ENCODE measurements at regions not wholly inside any gene's neighbourhood (a gene's known extent, or its start where the extent isn't known, plus 50 kb on each side); places are given as distances from the start of the nearest gene placed in this dataset.
"Not testable (repeated sequence)": the region's sequence is repeated elsewhere in the genome, so short reads cannot be mapped to it uniquely, and the experiment has no call there.

GRCh38 chr16:60414613-60415012, 1621.6 kb downstream of the CDH8 start:
- H3K4me3 ChIP-seq: no peak overlapping the region
- H3K36me3 ChIP-seq: no peaks in the 10 kb centered on the region
- no peak overlapping the region for H3K27ac ChIP-seq
- H3K4me1 ChIP-seq: no peaks in the 10 kb centered on the region
- H3K9me3 ChIP-seq: no peaks in the 10 kb centered on the region
- no peaks in the 10 kb centered on the region for H4K20me1 ChIP-seq
- no peak overlapping the region for H3K9ac ChIP-seq
- TF ChIP-seq Cebpa-rat (IDR thresholded peaks at IDR 0.05): no peak
- no peak overlapping the region for H3K4me2 ChIP-seq
- H3K27me3 ChIP-seq: no peaks in the 10 kb centered on the region

GRCh38 chr16:60413969-60414368, 1622.3 kb downstream of the CDH8 start:
- H3K4me2 ChIP-seq: no peak overlapping the region
- H3K9me3 ChIP-seq: no peaks in the 10 kb centered on the region
- H3K9ac ChIP-seq: no peak overlapping the region
- no peak overlapping the region for H3K4me3 ChIP-seq
- no peak overlapping the region for H3K27ac ChIP-seq
- no peaks in the 10 kb centered on the region for H3K36me3 ChIP-seq
- H3K4me1 ChIP-seq: no peaks in the 10 kb centered on the region
- no peaks in the 10 kb centered on the region for H3K27me3 ChIP-seq
- no peak for TF ChIP-seq Cebpa-rat (IDR thresholded peaks at IDR 0.05)
- no peaks in the 10 kb centered on the region for H4K20me1 ChIP-seq

DNA sequence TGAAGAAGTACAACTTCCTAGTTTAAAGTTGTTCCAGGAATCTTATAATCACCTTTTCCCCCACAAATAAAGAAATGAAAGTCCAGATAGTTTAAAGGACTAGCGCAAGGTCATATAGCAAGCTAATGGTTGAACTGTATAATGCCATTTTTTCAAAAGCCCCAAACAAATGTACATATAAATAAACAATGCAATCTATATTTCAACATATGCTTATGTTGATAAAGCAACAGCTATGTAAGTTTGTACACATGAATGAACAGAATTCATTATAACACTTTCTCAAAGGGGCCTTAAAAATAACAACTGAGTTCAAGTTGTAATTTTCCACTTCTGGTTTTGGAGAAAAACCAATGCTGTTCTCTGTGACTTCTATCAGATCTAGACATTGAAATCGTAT, 1628.6 kb downstream of the CDH8 start:
- no peak overlapping the region for H3K9ac ChIP-seq
- H3K9me3 ChIP-seq: no peaks in the 10 kb centered on the region
- no peaks in the 10 kb centered on the region for H3K27me3 ChIP-seq
- H3K4me3 ChIP-seq: no peak overlapping the region
- no peaks in the 10 kb centered on the region for H3K4me1 ChIP-seq
- no peak overlapping the region for H3K27ac ChIP-seq
- no peaks in the 10 kb centered on the region for H4K20me1 ChIP-seq
- no peak overlapping the region for H3K4me2 ChIP-seq
- no peak for TF ChIP-seq Cebpa-rat (IDR thresholded peaks at IDR 0.05)
- H3K36me3 ChIP-seq: no peaks in the 10 kb centered on the region

GRCh38 chr16:60407034-60407433, 1629.2 kb downstream of the CDH8 start:
- no peaks in the 10 kb centered on the region for H4K20me1 ChIP-seq
- H3K4me2 ChIP-seq: no peak overlapping the region
- H3K9ac ChIP-seq: no peak overlapping the region
- no peaks in the 10 kb centered on the region for H3K36me3 ChIP-seq
- no peak for TF ChIP-seq Cebpa-rat (IDR thresholded peaks at IDR 0.05)
- H3K27ac ChIP-seq: no peak overlapping the region
- H3K27me3 ChIP-seq: no peaks in the 10 kb centered on the region
- no peaks in the 10 kb centered on the region for H3K9me3 ChIP-seq
- no peaks in the 10 kb centered on the region for H3K4me1 ChIP-seq
- no peak overlapping the region for H3K4me3 ChIP-seq

DNA sequence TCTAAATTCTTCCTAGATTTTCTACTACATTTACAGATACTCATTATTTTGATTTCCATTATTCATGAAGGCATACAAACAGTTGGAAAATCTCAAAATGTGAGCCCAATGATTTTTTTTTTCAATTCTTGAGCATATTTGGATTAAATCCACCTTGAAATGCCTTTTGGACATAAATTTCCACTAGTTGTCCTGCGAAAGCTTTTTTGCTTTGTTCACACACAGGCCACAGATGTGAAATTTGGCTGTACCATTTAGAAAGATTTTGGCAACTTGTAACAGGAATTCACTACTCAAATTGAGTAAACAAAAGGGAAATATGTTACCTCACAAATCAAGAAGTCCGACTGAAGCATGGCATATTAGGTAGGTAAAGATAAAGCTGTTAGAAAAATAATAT, 1631.0 kb downstream of the CDH8 start:
- Histone ChIP-seq H3K27ac (no peak overlapping the region), H4K20me1 (no peaks in the 10 kb centered on the region), H3K27me3 (no peaks in the 10 kb centered on the region), H3K9ac (no peak overlapping the region), H3K4me3 (no peak overlapping the region), H3K9me3 (no peaks in the 10 kb centered on the region), H3K4me1 (no peaks in the 10 kb centered on the region), H3K4me2 (no peak overlapping the region), H3K36me3 (no peaks in the 10 kb centered on the region)
- TF ChIP-seq Cebpa-rat (IDR thresholded peaks at IDR 0.05): no peak

DNA sequence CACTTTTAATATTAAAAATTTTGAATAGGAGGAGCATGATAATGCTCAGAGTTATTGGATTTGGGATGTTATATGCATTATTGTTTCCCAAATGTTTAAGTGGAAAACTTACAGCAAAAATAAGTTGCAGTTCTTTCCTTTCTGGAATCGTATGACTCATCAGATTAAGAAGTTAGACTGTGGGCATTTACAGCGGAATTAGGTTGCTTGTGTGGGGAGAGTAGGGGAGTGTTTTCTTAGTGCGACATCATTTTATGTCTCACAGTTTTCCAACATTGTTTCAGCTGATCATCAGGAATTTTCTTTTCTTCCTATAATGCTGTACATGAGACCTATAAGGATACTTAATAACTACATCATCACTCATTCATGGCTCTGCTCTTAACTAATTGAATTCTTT, 1631.8 kb downstream of the CDH8 start:
- H3K9ac ChIP-seq: no peak overlapping the region
- no peaks in the 10 kb centered on the region for H3K27me3 ChIP-seq
- H3K4me1 ChIP-seq: no peaks in the 10 kb centered on the region
- no peak overlapping the region for H3K4me3 ChIP-seq
- TF ChIP-seq Cebpa-rat (IDR thresholded peaks at IDR 0.05): no peak
- H4K20me1 ChIP-seq: no peaks in the 10 kb centered on the region
- no peaks in the 10 kb centered on the region for H3K36me3 ChIP-seq
- no peaks in the 10 kb centered on the region for H3K9me3 ChIP-seq
- no peak overlapping the region for H3K27ac ChIP-seq
- H3K4me2 ChIP-seq: no peak overlapping the region

DNA sequence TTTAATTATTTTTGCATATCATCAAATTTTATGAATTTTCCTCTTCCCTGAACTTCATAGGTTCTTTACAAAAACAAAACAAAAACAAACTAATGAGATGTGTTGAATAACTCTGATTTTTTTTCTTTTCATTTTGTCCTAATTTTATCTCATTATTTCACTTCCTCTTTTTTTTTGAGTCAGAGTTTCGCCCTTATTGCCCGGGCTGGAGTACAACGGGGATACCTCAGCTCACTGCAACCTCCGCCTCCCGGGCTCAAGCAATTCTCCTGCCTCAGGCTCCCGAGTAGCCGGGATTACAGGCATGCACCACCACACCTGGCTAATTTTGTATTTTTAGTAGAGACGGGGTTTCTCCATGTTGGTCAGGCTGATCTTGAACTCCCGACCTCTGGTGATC, 1633.3 kb downstream of the CDH8 start:
- H3K9ac ChIP-seq, H4K20me1 ChIP-seq, H3K36me3 ChIP-seq, H3K27ac ChIP-seq, H3K4me1 ChIP-seq, H3K4me2 ChIP-seq, H3K9me3 ChIP-seq, H3K4me3 ChIP-seq, H3K27me3 ChIP-seq: not testable (repeated sequence)

DNA sequence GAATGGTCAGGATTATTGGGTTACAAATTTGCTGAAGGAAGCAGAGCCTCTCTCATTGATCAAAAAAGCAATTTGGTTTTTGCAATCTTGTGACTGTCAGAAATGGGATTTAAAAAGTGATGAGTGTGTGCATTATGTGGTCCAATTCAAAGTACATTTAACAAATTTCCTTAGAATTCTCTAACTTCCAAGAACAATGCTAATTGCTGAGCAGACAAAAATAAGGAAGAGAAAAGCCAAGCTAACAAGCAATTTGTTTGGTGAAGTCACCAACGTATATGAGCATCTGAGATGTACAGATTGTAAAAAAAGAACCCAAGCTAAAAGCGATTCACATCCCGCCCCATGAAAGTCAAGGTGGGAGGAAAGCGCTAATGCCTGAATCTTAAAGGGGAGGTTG, 1643.9 kb downstream of the CDH8 start:
- no peak overlapping the region for H3K4me2 ChIP-seq
- H3K4me1 ChIP-seq: no peaks in the 10 kb centered on the region
- no peaks in the 10 kb centered on the region for H3K27me3 ChIP-seq
- H3K9me3 ChIP-seq: no peaks in the 10 kb centered on the region
- no peak overlapping the region for H3K4me3 ChIP-seq
- H3K27ac ChIP-seq: no peak overlapping the region
- H3K36me3 ChIP-seq: no peaks in the 10 kb centered on the region
- no peaks in the 10 kb centered on the region for H4K20me1 ChIP-seq
- no peak for TF ChIP-seq Cebpa-rat (IDR thresholded peaks at IDR 0.05)
- H3K9ac ChIP-seq: no peak overlapping the region

GRCh38 chr16:60371591-60371990, 1637.5 kb upstream of the GOT2 start:
- Histone ChIP-seq H3K4me1 (no peaks in the 10 kb centered on the region), H3K27ac (no peak overlapping the region), H4K20me1 (no peaks in the 10 kb centered on the region), H3K4me2 (no peak overlapping the region), H3K4me3 (no peak overlapping the region), H3K9me3 (no peaks in the 10 kb centered on the region), H3K9ac (no peak overlapping the region), H3K27me3 (no peaks in the 10 kb centered on the region), H3K36me3 (no peaks in the 10 kb centered on the region)
- no peak for TF ChIP-seq Cebpa-rat (IDR thresholded peaks at IDR 0.05)

- H3K9ac ChIP-seq: no peak overlapping the region
- no peaks in the 10 kb centered on the region for H4K20me1 ChIP-seq
- no peak overlapping the region for H3K27ac ChIP-seq
- no peaks in the 10 kb centered on the region for H3K36me3 ChIP-seq
- H3K27me3 ChIP-seq: no peaks in the 10 kb centered on the region
- no peak overlapping the region for H3K4me2 ChIP-seq
- H3K4me3 ChIP-seq: no peak overlapping the region
- no peaks in the 10 kb centered on the region for H3K4me1 ChIP-seq
- no peaks in the 10 kb centered on the region for H3K9me3 ChIP-seq
- no peak for TF ChIP-seq Cebpa-rat (IDR thresholded peaks at IDR 0.05)
These were observed 1633.6 kb upstream of the GOT2 start for GRCh38 chr16:60367739-60368138.

DNA sequence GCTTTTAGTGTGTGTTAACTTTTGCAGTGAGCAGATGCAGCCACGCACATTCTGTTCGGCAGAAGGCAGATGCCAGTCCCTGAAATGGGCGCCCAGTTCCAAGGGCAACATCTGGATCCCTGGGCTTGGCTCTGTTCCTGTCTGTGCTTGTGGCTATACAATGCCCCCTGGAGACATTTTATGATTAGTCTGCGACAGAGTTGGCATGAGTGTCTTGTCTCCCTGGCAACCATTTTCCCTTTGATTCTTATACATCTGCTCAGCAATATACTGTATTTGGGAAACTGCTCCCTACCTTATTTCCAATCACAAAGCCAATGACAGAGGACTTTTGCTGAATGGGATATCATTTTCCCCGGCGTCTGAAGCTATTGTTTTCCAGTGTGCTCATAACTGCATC, 1629.5 kb upstream of the GOT2 start:
- H3K4me1 ChIP-seq: no peaks in the 10 kb centered on the region
- H3K4me3 ChIP-seq: no peak overlapping the region
- no peak overlapping the region for H3K27ac ChIP-seq
- TF ChIP-seq Cebpa-rat (IDR thresholded peaks at IDR 0.05): no peak
- H3K9ac ChIP-seq: no peak overlapping the region
- no peaks in the 10 kb centered on the region for H3K27me3 ChIP-seq
- H3K4me2 ChIP-seq: no peak overlapping the region
- H3K9me3 ChIP-seq: no peaks in the 10 kb centered on the region
- H3K36me3 ChIP-seq: no peaks in the 10 kb centered on the region
- H4K20me1 ChIP-seq: no peaks in the 10 kb centered on the region

GRCh38 chr16:60359866-60360265, 1625.8 kb upstream of the GOT2 start:
- not testable (repeated sequence) for H3K4me3 ChIP-seq, H3K4me2 ChIP-seq, H3K36me3 ChIP-seq, H3K27me3 ChIP-seq, H3K4me1 ChIP-seq, H3K27ac ChIP-seq, H3K9me3 ChIP-seq, H3K9ac ChIP-seq, H4K20me1 ChIP-seq

DNA sequence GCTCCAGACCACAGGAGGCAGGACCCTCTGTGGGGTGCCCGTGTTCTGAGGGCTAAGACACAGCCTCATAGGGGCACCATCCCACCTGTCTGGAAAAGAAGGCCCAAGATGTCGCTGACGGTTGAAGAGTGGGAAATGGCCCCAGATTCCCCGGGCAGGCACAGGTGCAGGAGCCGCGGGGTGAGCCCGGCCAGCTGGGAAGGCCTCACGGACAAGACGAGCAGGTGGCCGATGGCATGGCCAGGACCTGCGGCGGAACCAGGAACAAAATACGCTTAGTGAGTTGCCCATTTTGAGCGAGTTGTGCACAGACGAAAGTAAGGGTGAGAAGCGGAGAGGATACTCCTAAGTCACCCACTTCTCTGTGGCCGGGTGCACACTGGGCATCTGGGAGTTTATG, 1625.3 kb upstream of the GOT2 start:
- H4K20me1 ChIP-seq, H3K9me3 ChIP-seq, H3K4me1 ChIP-seq, H3K36me3 ChIP-seq, H3K27ac ChIP-seq, H3K9ac ChIP-seq, H3K27me3 ChIP-seq, H3K4me3 ChIP-seq, H3K4me2 ChIP-seq: not testable (repeated sequence)

- H3K4me2 ChIP-seq, H3K4me3 ChIP-seq, H3K27ac ChIP-seq, H4K20me1 ChIP-seq, H3K4me1 ChIP-seq, H3K36me3 ChIP-seq, H3K9me3 ChIP-seq, H3K27me3 ChIP-seq, H3K9ac ChIP-seq: not testable (repeated sequence)
These were observed 1623.9 kb upstream of the GOT2 start for GRCh38 chr16:60357876-60358522.
